Activated CD4-positive, CD25-positive, alpha-beta regulatory T cell treated with anti-CD3 and anti-CD28 coated beads, Interleukin-2, amount 50 U/mL, for 16 hours (primary cell): ENCODE measurements at regions not wholly inside any gene's neighbourhood (a gene's known extent, or its start where the extent isn't known, plus 50 kb on each side); places are given as distances from the start of the nearest gene placed in this dataset.
"Not testable (repeated sequence)": the region's sequence is repeated elsewhere in the genome, so short reads cannot be mapped to it uniquely, and the experiment has no call there.

Experiments
- DNase-seq: peaks from one replicate; pipeline ENCODE4 v3.0.0-alpha.2; 2020; ENCODE audit warnings: low read depth, low spot score

DNA sequence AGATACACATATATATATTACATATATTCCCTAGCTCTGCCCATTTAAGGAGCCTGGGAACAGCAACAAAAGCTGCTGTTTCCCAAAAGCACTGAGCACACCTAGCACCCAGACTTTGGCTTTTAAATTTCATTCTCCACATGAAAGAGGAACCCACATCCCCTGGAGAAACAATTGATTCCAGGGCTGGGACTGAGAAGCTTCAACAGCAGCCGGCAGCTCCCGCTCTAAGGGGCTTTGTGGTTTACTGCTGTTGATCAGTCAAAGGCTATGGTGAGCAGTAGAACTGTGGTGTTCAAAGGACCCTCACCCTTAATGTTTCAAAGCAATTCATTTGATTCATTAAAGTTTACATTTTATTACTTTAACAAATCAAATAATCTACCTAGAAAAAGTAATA is 83.3 kb upstream of the SLC66A3 start:
- no peak for DNase-seq

DNA sequence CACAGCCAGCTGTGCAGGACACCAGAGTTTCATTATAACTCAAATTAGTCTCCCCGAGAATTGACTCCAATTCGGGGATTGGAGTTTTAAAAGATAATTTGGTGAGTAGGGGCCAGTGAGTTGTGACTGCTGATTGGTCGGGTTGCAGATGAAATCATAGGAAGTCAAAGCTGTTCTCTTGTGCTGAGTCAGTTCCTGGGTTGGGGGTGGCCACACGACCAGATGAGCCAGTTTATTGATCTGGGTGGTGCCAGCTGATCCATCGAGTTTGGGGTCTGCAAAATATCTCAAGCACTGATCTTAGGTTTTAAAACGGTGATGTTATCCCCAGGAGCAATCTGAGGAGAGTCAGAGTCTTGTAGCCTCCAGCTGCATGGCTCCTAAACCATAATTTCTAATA is 82.7 kb upstream of the SLC66A3 start:
- DNase-seq = no peak

DNA sequence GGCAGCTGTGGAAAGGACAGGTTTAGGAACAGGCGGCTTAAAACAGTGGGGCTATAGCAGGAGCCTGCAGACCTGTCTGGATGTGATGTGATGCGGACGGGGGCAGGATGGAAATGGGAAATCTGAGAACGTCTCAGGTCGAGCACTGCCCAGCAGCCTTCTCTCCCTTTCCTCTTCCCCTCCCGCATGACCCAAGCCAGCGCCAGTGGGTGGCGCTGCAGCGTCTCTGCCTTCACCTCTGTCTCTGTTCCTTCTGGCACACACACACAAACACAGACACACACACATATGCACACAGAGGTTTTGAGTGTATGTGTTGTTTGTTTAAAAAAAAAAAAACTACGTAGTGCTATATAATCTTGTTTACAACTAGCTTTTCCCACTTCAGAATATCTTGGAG is 82.0 kb upstream of the SLC66A3 start:
- no peak for DNase-seq

DNA sequence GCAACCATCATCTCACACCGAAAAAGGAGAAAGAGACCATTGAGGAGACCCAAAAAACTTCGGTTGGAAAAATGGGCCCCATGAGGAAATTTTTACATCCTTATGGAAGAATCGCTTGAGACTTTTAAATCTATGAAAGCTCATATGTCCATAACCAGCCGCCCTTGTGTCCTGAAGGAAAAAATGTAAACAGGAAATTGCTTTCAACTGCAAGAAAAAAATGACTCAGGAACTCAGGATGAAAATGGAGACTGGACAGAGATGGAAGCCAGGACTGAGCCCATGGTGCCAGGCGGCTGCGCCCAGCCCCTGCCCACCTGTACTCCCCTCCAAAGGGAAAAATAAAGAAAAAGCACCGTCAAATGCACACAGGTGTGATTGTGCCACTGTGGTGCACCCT is 81.5 kb upstream of the SLC66A3 start:
- DNase-seq = no peak

DNA sequence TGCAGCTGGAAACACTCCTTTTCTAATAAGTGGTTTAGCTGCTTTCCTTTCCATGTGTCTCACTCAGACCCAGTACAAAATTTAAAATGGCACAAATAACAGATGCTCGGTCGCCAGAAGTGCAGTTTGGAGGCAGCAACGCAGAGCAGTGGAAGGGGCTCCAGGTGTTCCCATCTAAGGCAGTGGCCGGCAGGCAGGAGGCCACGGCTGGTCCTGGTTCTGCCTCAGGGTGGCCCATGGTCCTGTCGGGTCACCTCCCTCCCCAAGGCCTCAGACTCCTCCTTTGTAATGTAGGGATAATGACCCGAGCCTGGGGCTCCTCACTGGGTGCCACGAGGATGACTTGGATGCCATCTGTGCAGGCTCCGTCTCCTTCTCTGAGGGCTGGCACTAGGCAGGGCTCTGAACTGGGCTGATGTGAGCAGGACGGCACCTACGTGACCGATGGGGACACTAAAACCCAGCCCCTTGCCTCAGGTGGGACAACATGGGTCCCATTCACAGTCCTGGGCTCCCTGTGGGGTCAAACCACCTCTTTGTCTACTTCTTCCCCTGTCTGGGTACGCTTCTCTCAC is 80.9 kb upstream of the SLC66A3 start:
- no peak for DNase-seq

DNA sequence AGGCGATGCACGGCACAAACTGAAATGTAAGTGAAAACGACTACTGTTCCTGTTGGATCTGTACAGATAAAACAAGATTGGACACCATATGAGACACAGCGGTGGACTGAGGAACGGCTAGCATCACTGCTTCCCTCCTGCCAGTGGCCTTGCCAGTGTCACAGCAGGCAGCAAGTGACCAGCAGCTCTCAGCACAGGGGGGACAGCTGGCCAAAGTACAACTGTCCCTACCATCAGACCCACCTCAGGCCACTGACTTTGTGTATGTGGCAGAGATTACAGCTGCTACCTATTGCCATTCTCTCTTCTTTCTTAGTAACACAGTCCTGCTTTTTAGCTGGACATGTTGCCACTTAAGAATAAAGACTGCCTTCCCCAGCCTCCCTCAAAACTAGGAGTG is 80.0 kb upstream of the SLC66A3 start:
- no peak for DNase-seq

DNA sequence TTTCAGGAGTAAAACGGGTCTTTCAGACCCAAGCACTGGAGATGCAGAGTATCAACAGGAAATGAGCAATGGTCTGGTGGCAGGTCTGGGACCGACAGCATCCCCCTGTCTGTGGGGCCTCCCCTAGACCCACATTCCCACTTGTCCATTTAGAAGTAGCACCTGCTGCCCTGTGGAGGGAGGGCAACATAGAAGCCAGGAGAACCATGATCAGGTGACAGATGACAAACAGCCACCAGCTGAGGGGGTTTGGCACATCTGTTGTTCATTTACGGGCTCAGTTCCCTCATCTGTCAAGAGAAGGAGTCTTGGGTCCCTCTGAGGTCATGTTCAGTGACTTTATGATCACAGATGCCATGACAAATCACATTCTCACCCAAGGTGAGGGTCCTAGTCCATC is 77.9 kb upstream of the SLC66A3 start:
- no peak for DNase-seq

DNA sequence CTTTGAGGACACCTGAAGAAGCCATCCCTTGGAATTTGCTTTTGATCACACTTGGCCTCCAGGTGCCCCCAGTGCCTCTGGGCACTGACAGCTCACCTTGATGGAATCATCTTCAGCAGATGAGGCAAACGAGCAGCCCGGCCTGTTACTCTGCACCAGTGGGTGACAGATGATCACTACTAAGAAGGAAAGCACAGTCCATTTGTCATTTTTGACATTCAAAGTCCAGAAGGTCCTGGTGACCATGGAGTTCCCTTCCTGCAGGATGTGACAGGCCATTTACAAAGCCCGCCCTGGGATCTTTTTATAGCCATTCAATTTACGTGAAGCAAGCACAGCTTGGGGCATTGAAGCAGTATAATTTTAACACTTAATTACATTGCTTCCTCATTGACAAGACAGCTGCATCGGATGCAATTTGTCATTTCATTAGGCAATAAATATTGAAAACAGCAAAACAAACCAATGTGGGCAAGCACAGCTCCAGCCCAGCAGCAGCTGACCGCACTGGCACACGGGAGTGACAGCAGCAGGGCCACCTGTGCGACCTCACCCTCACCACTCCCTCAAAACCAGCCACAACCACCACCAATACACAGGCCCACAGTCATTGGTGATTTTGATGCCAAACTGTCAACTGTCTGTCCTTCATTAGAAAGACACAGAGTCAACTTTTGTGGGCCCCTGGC is 76.0 kb upstream of the SLC66A3 start:
- DNase-seq = no peak

DNA sequence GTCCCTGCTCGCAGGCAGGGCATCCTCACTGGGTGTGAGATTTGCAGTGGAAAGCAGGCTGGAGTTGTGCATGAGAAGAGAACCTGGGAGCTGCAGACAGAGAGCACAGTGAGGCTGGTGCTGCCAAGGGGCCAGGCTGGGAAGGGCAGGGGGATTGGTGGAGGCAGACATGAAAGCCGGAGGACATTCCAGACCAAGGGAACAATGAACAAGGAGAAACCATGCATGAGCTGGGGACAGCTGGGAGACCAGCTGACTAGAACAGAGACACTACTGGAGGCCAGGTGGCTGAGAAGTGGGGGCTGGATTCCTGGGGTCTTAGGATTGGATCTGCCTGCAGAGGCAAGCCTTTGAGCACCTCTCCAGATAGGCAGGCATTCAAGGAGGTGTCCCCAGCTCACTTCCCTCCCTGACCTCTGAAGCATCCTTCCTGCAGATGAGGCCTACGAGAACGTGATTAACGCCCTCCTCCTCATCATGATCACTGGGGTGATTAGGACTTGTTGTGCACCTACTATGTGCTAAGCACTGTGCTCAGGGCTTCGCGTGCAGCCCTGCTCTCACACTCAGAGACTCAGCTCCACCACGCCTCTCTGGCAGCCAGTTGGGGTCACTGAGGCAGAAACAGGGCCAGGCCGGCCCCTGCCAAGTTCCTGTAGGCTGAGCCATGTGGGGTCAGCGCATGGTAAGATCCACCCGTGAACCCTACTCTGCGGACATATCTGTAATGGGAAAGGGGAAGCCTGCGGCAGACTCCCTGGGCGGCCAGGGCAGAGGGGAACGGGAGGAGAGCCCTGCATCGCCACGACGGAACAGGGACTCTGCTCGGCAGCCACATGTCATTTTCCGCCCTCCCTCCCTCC is 74.8 kb upstream of the SLC66A3 start:
- no peak for DNase-seq

DNA sequence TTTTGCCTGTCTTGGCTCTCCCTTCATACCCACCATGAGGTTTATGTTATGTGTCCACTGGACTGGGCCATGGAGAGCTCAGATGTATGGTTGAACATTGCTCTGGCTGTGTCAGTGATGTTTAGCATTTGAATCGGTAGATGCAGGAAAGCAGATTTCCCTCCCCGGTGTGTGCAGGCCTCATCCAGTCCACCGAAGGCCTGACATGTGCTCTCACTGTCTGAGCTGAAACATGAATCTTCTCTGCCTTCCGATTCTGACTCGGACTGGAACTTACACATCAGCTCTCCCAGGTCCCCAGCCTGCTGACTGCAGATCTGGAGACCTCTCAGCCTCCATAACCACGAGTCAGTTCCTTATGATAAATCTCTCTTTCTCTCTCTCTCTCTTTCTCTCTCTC is 72.4 kb upstream of the SLC66A3 start:
- no peak for DNase-seq

DNA sequence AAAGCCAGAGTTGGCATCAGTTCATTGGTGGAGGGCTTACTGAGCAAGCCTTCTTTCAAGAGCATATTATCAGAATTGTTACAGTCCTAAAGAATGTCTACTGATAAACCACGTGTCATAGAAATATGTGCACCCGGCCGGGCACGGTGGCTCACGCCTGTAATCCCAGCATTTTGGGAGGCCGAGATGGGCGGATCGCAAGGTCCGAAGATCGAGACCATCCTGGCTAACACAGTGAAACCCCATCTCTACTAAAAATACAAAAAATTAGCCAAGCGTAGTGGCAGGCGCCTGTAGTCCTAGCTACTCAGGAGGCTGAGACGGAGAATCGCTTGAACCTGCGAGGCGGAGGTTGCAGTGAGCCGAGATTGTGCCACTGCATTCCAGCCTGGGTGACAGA is 66.4 kb upstream of the SLC66A3 start:
- DNase-seq = not testable (repeated sequence)

DNA sequence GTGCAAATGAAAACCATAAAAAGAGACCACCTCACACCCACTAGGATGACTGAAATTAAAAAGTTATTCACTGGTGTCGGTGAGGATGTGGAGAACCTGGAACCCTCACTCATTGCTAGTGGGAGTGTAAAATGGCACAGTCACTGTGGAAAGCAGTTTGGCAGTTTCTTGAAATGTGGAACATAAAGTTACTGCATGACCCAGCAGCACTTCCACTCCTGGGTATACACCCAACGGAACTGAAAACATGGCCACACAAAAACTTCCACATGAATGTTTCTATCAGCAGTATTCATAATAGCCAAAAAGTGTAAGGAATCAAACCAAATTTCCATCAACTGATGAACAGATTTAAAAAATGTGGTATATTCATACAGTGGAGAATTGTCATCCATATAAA is 65.1 kb upstream of the SLC66A3 start:
- no peak for DNase-seq

DNA sequence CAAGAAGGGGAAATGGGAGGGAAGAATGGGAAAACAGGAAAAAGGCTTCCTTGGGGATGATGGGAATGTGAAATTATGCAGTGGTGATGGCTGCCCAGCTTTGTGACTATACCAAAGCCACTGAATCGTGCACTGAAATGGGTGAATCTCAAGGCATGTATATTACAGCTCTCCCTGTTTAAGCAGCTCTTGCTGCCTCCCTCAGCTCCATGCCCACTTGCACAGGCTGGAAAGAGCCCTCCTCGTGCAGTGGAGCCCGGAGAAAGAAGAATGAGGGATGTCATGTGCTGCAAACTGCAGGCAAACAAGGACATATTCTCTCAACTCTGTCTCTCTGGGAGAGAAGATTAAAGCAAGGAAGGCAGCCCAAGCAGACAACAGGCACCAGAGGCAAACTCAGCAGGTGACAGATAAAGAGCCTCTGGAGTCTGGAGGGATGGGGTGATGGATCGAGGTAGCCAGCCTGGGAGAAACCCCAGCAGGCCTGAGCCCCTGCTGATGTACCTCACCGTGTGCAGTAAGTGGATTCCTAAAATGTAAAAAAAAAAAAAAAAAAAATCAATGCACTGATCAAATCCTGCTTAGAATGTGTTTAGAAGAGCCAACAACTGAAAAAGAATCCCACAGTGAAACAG is 62.4 kb upstream of the SLC66A3 start:
- DNase-seq = no peak

DNA sequence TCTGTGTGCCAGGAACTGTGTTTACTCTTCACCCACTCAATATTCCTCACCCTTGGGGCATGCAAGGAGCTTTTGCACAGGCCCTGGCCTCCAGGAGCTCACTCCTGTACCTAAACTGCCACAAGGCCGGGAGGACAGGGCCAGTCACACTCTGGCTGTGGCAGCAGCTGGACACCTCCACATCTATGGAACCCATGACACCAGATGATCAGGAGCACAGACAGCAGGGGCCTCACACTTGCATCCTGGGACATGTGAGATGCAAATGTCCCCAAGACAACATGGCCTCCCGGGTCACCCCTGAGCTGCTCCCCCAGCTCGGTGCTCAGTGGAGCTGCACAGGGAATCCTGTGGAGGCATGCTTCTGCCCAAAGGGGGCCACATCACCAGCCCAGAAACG is 61.8 kb upstream of the SLC66A3 start:
- no peak for DNase-seq

DNA sequence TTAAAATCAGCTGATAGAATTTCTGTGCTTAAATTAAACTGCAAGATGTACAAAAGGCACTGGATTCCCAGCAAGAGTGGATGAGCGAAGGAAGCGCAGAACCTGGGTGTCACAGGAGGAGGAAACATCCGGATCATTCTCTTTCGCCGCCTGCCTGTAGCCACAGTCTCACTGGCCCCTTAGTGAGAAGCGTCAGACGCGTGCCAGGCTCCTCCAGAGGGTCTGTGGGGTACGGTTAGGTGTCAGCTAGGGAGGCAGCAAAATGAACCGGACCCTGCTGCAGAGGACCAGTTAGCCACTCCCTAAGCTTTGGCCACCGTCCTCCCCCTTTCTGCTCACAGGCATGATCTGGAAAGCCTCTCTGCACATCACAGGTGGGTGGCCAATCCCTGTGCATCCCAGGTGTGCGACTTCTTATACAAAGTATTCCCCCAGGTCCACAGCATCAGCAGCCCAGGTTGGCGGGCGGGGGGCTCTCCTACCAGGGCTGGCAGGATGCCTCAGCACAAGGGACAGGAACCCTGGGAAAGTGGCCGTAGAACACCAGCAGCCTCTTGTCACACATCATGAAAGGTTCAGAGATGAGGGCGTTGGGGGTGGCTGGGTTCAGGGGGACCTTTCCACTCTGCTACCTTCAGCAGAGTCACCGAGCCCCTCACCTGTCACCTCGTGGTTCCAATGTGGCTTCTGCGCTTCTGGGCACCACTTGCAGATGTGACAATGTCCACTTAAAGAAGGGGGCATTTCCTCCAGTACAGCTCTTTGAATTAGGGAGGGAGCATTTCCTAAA is 61.1 kb upstream of the SLC66A3 start:
- no peak for DNase-seq

DNA sequence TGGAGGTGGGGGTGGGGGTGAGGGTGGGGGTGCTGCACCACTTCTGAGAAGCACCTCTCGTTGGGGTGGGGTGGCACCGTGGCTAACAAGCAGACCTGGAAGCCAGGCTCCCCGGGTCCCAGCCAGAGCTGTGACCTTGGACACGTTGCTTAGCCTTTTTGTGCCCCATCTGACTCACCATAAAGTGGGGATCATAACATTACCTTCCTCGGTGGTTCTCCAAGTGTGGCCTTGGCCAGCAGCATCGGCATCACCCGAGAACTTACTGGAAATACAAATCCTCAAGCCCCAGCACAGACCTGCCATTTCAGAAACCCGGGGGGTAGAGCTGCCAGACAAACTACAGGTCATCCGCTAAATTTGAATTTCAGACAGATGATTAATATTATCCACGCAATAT is 58.7 kb upstream of the SLC66A3 start:
- DNase-seq = no peak

DNA sequence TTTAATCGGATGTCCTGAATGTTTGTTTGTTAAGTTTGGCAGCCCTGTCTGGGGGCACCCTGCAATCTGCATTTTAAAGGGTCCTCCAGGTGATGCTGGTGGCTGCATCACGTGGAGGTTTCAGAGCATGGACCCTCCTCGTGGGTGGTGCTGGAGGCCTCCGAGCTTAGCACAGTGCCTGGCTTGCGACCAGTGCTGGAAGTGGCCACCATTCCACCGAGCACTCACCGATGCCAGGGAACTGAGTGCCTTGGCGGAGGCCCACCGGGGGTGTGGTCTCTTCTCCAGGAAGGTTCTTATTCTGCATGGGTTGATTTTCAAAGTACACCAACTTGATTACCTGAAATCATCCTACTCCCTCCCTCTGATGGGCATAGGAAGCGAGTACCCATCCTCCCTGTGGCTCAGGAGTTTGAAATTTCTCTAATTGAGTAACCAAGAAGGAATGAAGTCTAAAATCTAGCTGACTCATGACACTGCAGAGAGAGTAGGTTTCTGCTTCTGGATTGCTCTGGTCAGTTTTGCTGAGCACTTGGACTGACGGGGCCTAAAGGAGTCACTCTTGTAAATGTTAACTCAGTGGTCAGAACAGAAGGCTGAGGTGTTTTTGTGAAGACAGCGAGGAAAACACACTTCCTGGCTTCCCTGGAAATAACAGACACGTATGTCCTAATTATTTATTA is 58.1 kb upstream of the SLC66A3 start:
- DNase-seq = no peak

DNA sequence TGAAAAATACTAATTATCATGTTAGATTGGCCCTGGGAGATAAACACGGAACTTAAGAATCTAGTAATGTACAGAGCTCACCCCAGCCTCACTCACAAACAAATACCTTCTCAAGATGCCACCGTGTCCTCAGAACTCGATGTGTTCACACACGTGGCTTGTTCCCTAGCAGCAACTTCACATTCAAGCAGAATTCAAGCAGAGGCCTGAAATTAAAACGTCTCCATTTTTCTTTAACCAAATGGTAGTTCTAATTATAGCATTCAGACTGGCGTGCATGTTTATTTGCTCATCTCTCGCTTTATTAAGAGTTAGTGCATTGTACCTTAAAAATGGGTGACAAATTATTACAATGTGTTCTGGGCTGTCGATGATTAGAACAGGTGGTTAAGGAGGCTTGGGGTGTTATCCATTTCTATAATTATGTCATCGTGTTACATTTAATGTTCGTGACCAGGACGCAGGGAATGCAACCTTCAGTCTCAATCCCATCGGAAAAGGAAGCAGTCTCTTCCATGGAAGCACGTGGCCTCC is 57.3 kb upstream of the SLC66A3 start:
- no peak for DNase-seq

DNA sequence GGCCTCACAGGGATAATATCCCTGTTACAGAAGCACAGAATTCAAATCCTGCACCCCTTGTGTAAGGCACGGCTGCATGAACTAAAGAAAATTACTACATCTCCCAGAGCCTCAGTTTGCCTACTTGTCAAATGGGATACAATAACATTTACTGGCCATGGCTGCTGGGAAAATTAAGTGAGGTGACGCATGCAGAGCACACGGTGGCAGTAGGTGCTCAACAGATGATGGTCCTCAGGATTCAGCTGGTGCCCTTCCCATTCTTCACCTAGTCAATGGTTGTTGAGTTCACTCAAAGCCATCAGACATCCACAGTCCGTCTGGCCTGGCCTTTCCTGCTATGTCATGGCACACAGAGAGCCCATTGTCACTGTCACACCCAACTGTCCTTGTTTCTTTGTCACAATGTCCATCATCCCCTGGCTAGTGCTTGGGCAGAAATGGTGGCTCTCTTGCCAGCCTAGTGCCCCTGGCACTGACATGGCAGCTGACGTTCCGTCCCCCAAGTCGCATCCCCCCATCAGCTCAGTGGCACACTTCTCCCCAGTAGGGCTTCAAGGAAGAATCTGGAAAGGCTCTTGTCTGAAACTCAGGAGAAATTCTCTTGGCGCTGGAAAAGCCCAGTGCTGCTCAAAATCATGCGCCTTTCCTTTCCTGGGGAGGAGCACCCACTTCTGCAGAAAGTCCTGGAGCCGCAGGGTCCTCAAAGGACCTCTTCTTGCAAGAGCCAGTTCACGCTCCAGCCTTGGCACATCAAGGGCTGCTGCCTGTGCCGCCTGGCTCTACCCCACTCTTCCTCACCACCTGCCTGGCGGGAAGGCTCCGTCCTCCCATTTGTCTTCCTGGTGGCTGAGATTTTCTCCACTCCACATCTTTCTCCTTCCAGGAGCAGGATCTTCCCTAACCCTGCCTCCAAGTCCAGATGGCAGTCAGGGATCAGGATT is 55.9 kb upstream of the SLC66A3 start:
- no peak for DNase-seq

DNA sequence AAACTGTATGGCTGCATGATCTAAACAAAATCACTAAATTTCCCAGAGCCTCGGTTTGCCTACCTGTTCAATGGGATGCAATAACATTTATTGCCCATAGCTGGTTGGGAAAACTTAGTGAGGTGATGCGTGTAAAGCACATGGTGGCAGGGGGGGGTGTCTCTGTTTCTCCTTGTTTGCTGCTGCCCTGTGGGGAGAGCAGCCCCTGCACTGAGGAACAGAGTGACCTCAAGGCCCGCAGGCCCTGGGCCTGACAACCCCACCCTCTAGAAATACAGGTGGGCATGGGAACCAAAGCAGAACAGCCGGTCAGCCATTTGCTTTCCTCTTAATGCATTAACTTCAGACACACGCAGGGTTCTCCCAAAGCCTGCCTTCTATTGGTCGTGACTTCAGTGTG is 55.1 kb upstream of the SLC66A3 start:
- DNase-seq = no peak
